ENCODE measurements at regions not wholly inside any gene's neighbourhood (a gene's known extent, or its start where the extent isn't known, plus 50 kb on each side); places are given as distances from the start of the nearest gene placed in this dataset.

DNA sequence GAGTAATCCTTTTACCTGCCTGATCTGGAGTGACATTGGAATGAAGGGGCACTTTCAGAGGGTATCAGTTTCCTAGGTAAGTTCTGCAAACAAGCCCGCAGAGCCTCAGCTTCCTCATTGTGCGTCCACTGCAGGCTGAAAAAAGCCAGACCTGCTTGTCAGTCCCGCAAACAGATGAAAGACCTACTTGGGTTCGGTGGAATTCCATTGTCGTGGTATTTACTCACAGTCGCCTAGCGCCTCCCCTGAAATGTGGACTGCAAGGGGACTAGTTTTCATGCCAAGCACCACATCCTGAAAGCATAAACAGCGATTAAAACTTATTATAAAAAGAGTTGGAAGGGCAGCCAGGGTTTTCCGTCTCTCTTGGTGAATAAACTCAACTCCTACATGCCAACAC lies 121.5 kb downstream of the PAX1 start:
- ChIA-PET CTCF (no interaction called here), POLR2A (no interaction called here)
- no peak for TF ChIP-seq CTCF (IDR thresholded peaks at IDR 0.05; ENCODE audit: control extremely low read depth, extremely low read depth, low read depth, missing control alignments)
- DNase-seq (ENCODE audit: extremely low spot score), result no peak

DNA sequence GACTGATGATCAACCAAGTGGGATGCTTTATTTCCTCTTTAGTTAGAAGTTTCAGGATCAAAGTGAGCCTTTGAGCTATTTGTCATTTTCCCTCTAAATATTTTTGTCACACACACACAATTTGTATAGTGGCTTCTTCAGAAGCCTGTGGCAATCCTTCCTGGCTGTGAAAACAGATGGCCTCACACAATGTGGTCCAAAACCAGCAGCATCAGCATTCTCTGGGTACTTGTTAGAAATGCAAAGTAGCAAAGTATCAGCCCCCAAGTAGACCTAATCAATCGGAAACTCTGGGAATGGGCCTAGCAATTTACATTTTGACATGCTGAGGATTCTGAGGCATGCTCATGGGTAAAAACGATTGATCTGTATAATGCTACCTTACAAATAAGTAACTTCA lies 115.9 kb downstream of the PAX1 start:
- DNase-seq (ENCODE audit: extremely low spot score), result no peak
- no peak for TF ChIP-seq CTCF (IDR thresholded peaks at IDR 0.05; ENCODE audit: control extremely low read depth, extremely low read depth, low read depth, missing control alignments)
- ChIA-PET POLR2A (no interaction called here), CTCF (interaction anchor here (1.1 kb wide), 1 partner anchor 9 kb away, joined by 5 read pairs; no protein-coding TSS in a partner anchor)

- ChIA-PET CTCF (interaction anchor here (1.1 kb wide), 1 partner anchor 9 kb away, joined by 5 read pairs; no protein-coding TSS in a partner anchor), POLR2A (no interaction called here)
- DNase-seq (ENCODE audit: extremely low spot score), result no peak
- TF ChIP-seq CTCF (IDR thresholded peaks at IDR 0.05; ENCODE audit: control extremely low read depth, extremely low read depth, low read depth, missing control alignments), result no peak
Measured at GRCh38 chr20:21820688-21821087, 115.2 kb downstream of the PAX1 start.

DNA sequence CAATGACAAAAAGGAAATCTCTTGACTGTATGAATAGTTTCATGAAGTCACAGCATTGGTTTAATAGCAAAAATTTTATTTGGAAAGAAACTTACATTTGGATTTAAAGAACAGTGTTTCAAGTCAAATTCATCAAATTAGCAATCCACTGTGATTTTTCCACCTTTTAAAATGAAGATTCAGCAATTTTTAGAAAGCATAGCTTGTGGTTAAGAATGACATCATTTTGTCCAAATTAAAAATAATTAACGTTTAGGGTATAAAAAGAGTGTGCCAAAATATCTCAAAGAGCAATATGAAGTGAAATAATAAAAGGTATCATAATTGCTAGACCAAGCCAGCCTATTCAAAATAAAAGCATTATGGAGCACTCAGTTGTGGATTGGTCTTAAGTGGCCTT lies 114.6 kb downstream of the PAX1 start:
- ChIA-PET POLR2A (no interaction called here), CTCF (interaction anchor here (1.0 kb wide), 1 partner anchor 11 kb away, joined by 7 read pairs; no protein-coding TSS in a partner anchor)
- DNase-seq (ENCODE audit: extremely low spot score), result no peak
- no peak for TF ChIP-seq CTCF (IDR thresholded peaks at IDR 0.05; ENCODE audit: control extremely low read depth, extremely low read depth, low read depth, missing control alignments)

GRCh38 chr20:21812379-21812778 lies 106.9 kb downstream of the PAX1 start:
- no peak for TF ChIP-seq CTCF (IDR thresholded peaks at IDR 0.05; ENCODE audit: control extremely low read depth, extremely low read depth, low read depth, missing control alignments)
- CTCF ChIA-PET, result interaction anchor here (0.7 to 2.4 kb wide), 2 partner anchors 9 to 51 kb away, joined by 3 to 5 read pairs; no protein-coding TSS in a partner anchor
- no peak for DNase-seq (ENCODE audit: extremely low spot score)
- POLR2A ChIA-PET, result no interaction called here

- CTCF ChIA-PET, result interaction anchor here (1.7 to 2.5 kb wide), 5 partner anchors 9 to 26 kb away, joined by 3 to 12 read pairs (median 5); no protein-coding TSS in a partner anchor
- POLR2A ChIA-PET, result no interaction called here
- no peak for TF ChIP-seq CTCF (IDR thresholded peaks at IDR 0.05; ENCODE audit: control extremely low read depth, extremely low read depth, low read depth, missing control alignments)
- no peak for DNase-seq (ENCODE audit: extremely low spot score)
Measured at GRCh38 chr20:21809961-21810523, 104.6 kb downstream of the PAX1 start.

Data from GM10248 (cell line).